ENCODE measurements at regions not wholly inside any gene's neighbourhood (a gene's known extent, or its start where the extent isn't known, plus 50 kb on each side); places are given as distances from the start of the nearest gene placed in this dataset.

- TF ChIP-seq CTCF (IDR thresholded peaks at IDR 0.05; ENCODE audit: borderline replicate concordance, insufficient read depth, low read depth, low read length) = no peak
Observed at GRCh38 chr18:46275370-46275769, 171.2 kb downstream of the HAUS1 start.

GRCh38 chr18:46276748-46277147, 172.6 kb downstream of the HAUS1 start:
- TF ChIP-seq CTCF (IDR thresholded peaks at IDR 0.05; ENCODE audit: borderline replicate concordance, insufficient read depth, low read depth, low read length) = no peak
- H3K4me3 ChIP-seq (ENCODE audit: low read depth, low read length) = no peak overlapping the region

More at GRCh38 chr18:46275370-46275769, 171.2 kb downstream of the HAUS1 start:
- H3K4me3 ChIP-seq (ENCODE audit: low read depth, low read length) = no peak overlapping the region

- no peak overlapping the region for H3K4me3 ChIP-seq (ENCODE audit: low read depth, low read length)
- no peak for TF ChIP-seq CTCF (IDR thresholded peaks at IDR 0.05; ENCODE audit: borderline replicate concordance, insufficient read depth, low read depth, low read length)
Observed at GRCh38 chr18:46278481-46279465, 174.6 kb downstream of the HAUS1 start.

- TF ChIP-seq CTCF (IDR thresholded peaks at IDR 0.05; ENCODE audit: borderline replicate concordance, insufficient read depth, low read depth, low read length) = no peak
- no peak overlapping the region for H3K4me3 ChIP-seq (ENCODE audit: low read depth, low read length)
Observed at GRCh38 chr18:46279673-46280072, 175.5 kb downstream of the HAUS1 start.

GRCh38 chr18:46281185-46282176, 177.3 kb downstream of the HAUS1 start:
- no peak overlapping the region for H3K4me3 ChIP-seq (ENCODE audit: low read depth, low read length)
- TF ChIP-seq CTCF (IDR thresholded peaks at IDR 0.05; ENCODE audit: borderline replicate concordance, insufficient read depth, low read depth, low read length) = peak; percentile 94

- TF ChIP-seq CTCF (IDR thresholded peaks at IDR 0.05; ENCODE audit: borderline replicate concordance, insufficient read depth, low read depth, low read length) = no peak
- no peak overlapping the region for H3K4me3 ChIP-seq (ENCODE audit: low read depth, low read length)
Observed at GRCh38 chr18:46282177-46282570, 178.0 kb downstream of the HAUS1 start.

Data from GM12875 (cell line).